ENCODE measurements at regions not wholly inside any gene's neighbourhood (a gene's known extent, or its start where the extent isn't known, plus 50 kb on each side); places are given as distances from the start of the nearest gene placed in this dataset.

DNA sequence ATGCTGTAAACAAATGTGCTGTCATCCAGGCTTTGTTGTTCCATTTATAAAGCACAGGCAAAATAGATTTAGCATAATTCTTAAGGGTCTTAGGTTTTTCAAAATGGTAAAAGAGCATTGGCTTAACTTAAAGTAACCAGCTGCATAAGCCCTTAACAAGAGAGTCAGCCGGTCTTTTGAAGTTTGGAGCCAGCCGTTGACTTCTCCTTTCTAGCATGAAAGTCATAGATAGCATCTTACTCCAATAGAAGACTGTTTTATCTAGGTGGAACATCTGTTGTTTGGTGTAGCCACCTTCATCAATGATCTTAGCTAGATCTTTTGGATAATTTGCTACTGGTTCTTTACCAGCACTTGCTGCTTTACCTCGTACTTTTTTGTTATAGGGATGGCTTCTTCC is 297.5 kb upstream of the DCBLD2 start:
- Mint-ChIP-seq H3K36me3 (ENCODE audit: low read depth) (no peaks in the 10 kb centered on the region), H3K4me1 (no peaks in the 10 kb centered on the region), H3K27ac (no peak overlapping the region), H3K27me3 (no peaks in the 10 kb centered on the region), H3K4me3 (no peak overlapping the region)
- DNase-seq (no peak), ATAC-seq (no peak)
- no peaks in the 10 kb centered on the region for H3K9me3 ChIP-seq (ENCODE audit: control insufficient read depth, low read length, poor library complexity, severe bottlenecking)

DNA sequence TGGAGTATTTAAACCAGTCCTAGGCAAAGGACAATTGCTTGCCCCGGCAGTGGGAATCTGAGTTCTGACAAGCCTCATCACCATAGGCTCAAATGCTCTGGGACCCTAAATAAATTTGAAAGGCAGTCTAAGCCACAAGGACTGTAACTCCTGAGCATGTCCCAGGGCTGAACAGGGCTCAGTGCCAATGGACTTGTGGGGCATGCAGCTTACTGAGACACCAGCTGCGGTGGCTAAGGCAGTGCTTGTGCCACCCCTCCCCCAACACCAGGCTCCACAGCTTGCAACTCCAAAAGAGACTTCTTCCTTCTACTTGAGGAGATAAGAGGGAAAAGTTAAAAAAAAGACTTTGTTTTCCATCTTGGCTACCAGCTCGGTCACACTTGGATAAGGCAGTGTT is 289.7 kb upstream of the DCBLD2 start:
- H3K27me3 Mint-ChIP-seq: no peaks in the 10 kb centered on the region
- H3K36me3 Mint-ChIP-seq (ENCODE audit: low read depth): no peaks in the 10 kb centered on the region
- ATAC-seq: no peak
- no peak overlapping the region for H3K27ac Mint-ChIP-seq
- no peak overlapping the region for H3K4me3 Mint-ChIP-seq
- no peaks in the 10 kb centered on the region for H3K4me1 Mint-ChIP-seq
- H3K9me3 ChIP-seq (ENCODE audit: control insufficient read depth, low read length, poor library complexity, severe bottlenecking): no peaks in the 10 kb centered on the region
- no peak for DNase-seq

DNA sequence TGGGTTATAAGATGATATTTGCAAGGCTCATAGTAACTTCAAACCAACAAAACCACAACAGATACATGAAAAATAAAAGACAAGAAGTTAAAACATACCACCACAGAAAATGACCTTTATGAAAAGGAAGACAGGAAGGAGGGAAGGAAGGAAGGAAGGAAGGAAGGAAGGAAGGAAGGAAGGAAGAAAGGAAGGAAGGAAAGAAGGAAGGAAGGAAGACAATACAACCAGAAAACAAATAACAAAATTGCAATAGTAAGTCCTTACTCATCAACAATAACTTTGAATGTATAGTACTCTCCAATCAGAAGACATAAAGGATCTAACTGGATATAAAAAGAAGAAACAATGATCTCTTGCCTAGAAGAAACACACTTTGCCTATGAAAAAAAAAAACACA is 287.4 kb upstream of the DCBLD2 start:
- no peaks in the 10 kb centered on the region for H3K9me3 ChIP-seq (ENCODE audit: control insufficient read depth, low read length, poor library complexity, severe bottlenecking)
- DNase-seq (no peak), ATAC-seq (no peak)
- H3K4me1 Mint-ChIP-seq: no peaks in the 10 kb centered on the region
- H3K4me3 Mint-ChIP-seq: no peak overlapping the region
- H3K27ac Mint-ChIP-seq: no peak overlapping the region
- H3K36me3 Mint-ChIP-seq (ENCODE audit: low read depth): no peaks in the 10 kb centered on the region
- no peaks in the 10 kb centered on the region for H3K27me3 Mint-ChIP-seq

DNA sequence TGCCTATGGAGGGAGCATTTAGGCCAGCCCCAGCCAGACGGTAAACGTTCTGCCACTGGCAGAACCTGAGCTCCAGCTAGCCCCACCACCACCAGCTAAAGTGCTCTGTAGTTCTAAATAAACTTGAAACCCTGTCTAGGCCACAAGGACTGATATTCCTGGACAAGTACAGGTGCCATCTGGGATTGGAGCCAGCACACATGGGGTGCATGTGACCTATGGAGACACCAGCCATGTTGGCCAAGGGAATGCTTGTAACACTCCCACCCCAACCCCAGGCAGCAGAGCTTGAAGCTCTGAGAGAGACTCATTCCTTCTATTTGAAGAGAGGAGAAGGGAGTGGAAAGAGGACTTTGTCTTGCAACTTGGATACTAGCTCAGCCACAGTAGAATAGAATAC is 284.5 kb upstream of the DCBLD2 start:
- H3K27ac Mint-ChIP-seq: no peak overlapping the region
- no peaks in the 10 kb centered on the region for H3K36me3 Mint-ChIP-seq (ENCODE audit: low read depth)
- DNase-seq (no peak), ATAC-seq (no peak)
- no peak overlapping the region for H3K4me3 Mint-ChIP-seq
- no peaks in the 10 kb centered on the region for H3K9me3 ChIP-seq (ENCODE audit: control insufficient read depth, low read length, poor library complexity, severe bottlenecking)
- H3K4me1 Mint-ChIP-seq: no peaks in the 10 kb centered on the region
- H3K27me3 Mint-ChIP-seq: no peaks in the 10 kb centered on the region

DNA sequence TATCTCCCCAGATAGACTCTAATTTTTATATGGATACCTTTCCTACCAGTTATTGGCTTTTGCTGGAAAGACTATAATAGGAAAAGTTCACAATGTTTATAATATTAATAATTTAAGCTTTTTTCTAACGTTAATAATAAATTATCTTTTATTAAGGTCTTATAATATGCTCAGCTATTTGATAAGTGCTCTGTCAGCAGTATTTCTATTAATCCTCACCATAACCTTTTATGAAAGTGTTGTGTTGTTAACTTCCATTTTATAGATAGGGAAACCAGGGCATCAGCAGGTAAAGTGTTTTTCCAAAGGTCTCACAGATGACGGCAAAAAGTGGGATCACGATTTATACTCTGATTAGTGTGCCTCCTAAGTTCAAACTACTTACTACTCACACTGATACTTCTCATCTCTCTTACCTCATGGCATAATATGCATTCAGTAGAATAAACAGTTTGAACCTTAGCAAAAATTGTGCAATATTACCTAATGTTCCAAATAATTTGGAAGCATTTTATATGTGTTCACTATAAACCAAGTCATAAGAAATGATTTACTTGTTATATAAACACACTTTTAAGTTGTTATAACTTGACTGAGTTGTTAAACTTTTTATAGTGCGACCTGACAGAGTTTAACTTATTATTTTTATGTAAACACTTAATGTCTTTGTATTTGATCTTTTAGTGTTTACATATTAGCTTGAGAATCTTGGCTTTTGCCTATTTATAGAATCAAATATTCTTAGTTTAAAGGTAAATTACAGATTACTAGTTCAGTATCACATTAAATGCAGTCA is 274.9 kb upstream of the DCBLD2 start:
- DNase-seq: no peak
- no peaks in the 10 kb centered on the region for H3K9me3 ChIP-seq (ENCODE audit: control insufficient read depth, low read length, poor library complexity, severe bottlenecking)
- H3K27me3 Mint-ChIP-seq: peaks cover 9% of the 10 kb centered on the region
- no peak overlapping the region for H3K4me3 Mint-ChIP-seq
- no peak overlapping the region for H3K27ac Mint-ChIP-seq
- H3K36me3 Mint-ChIP-seq (ENCODE audit: low read depth): no peaks in the 10 kb centered on the region
- no peak for ATAC-seq
- H3K4me1 Mint-ChIP-seq: no peaks in the 10 kb centered on the region

DNA sequence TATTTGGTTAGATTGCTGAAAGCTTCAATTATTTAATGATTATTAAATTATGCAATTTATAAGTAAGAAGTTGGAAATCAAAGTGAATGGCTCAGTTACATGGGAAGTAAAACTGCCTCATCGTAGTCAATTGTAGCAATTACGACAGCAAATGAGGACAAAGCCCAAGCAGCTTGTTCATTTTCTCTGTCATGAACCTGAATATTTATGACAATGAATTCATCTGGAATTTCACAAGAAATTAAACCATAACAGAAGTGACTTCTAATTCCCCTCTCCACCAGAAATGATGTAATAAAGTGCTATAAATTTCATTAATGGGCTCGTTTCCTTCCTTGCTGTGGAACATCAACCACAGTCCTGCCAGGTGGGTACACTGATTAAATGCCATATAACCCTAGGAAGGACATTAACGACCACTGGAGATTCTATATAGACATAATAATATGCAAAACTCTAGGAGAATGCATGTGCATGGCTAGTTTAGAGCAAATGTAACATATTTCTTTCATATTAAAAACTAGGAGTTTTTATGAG is 273.8 kb upstream of the DCBLD2 start:
- H3K27me3 Mint-ChIP-seq: peaks cover 9% of the 10 kb centered on the region
- no peaks in the 10 kb centered on the region for H3K4me1 Mint-ChIP-seq
- H3K9me3 ChIP-seq (ENCODE audit: control insufficient read depth, low read length, poor library complexity, severe bottlenecking): no peaks in the 10 kb centered on the region
- no peak for ATAC-seq
- no peaks in the 10 kb centered on the region for H3K36me3 Mint-ChIP-seq (ENCODE audit: low read depth)
- no peak for DNase-seq
- H3K27ac Mint-ChIP-seq: no peak overlapping the region
- H3K4me3 Mint-ChIP-seq: no peak overlapping the region

DNA sequence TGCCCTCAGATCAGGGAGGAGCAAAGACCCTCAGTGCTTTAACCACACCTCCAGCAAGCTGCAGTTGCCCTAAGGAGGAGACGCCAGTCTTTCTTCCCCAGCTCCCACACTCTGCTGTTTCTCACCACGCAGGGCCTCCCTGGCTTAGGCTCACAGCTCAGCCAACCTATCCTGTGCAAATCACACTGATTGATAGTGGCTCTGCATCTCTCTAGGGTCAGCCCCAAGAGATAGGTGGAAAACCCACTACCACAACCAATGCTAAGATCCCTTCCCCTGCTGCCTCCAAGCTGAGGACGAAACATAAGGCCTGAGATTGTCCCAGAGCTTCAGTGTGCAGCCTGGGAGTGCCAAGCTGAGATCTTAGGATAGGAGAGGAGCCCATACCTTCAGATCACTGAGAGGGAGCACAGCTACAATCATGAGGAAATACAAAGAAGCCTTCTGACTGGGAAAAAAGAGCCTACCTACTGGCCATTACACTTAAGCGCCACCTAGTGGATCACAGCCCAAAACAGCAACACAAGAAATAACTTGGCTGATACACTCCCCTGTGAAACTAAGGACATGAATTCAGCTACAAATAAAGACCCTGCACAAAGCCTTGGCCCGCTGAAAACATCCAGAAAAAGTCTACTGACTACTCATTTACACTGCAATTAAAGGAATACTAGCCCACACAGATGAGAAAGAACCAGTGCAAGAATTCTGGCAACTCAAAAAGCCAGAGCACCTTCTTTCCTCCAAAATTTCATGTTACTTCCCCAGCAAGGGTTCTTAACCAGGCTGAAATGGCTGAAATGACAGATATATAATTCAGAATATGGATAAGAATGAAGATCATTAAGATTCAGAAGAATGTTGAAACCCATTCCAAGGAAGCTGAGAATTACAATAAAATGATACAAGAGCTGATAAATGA is 271.5 kb upstream of the DCBLD2 start:
- Mint-ChIP-seq H3K36me3 (ENCODE audit: low read depth) (no peaks in the 10 kb centered on the region), H3K4me3 (no peak overlapping the region), H3K4me1 (no peaks in the 10 kb centered on the region), H3K27ac (no peak overlapping the region), H3K27me3 (peaks cover 9% of the 10 kb centered on the region)
- no peak for DNase-seq
- ATAC-seq: no peak
- H3K9me3 ChIP-seq (ENCODE audit: control insufficient read depth, low read length, poor library complexity, severe bottlenecking): no peaks in the 10 kb centered on the region

DNA sequence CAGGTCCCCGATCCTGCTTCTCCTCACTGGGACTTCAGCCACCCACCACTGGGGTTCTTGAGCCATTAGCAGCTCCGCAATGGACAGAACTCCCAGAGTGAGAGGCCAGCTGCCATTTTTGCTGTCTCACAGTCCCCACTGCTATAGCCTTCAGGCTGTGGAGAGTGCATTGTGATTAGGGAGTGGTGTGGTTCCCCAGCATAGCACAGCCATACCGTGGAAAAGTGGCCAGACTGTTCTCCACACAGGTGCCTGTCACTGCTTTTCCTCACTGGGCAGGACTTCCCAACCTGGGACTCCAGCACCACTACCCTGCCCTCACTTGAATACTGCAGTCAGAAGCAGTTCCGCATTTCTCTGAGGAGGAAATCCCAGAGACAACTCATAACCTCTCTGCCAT is 270.3 kb upstream of the DCBLD2 start:
- peaks cover 9% of the 10 kb centered on the region for H3K27me3 Mint-ChIP-seq
- DNase-seq (no peak), ATAC-seq (no peak)
- no peaks in the 10 kb centered on the region for H3K36me3 Mint-ChIP-seq (ENCODE audit: low read depth)
- no peak overlapping the region for H3K4me3 Mint-ChIP-seq
- no peak overlapping the region for H3K27ac Mint-ChIP-seq
- no peaks in the 10 kb centered on the region for H3K9me3 ChIP-seq (ENCODE audit: control insufficient read depth, low read length, poor library complexity, severe bottlenecking)
- no peaks in the 10 kb centered on the region for H3K4me1 Mint-ChIP-seq

DNA sequence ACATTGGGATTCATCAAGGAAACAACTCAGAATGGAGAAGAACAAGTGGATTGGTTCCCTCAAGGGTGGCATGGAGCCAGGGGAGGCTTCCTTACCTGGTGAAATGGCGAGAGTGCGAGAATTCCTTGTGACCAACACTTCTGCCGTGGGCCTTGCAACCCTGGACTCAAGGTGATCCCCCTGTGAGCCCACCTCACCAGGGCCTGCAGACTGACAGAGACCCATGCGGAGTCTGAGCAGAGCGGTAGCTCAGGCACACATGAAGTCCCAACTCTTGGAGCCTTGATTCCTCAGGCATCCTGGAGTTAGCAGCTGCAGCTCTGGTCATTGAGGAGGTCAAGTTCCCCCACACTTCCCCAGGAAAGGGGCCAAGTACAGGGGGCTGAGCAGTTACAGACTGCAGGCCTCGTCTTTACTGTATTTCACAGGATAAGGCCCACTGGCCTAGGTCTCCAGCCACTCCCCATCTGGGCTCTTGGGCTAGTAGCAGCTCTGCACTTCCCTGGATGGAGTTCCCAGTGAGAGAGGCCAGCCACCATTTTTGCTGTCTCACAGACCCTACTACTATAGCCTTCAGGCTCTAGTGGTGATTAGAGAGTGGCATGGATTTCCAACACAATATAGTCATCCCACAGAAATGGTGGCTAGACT is 269.5 kb upstream of the DCBLD2 start:
- Mint-ChIP-seq H3K27ac (no peak overlapping the region), H3K27me3 (peaks cover 9% of the 10 kb centered on the region), H3K4me1 (no peaks in the 10 kb centered on the region), H3K36me3 (ENCODE audit: low read depth) (no peaks in the 10 kb centered on the region), H3K4me3 (no peak overlapping the region)
- H3K9me3 ChIP-seq (ENCODE audit: control insufficient read depth, low read length, poor library complexity, severe bottlenecking): no peaks in the 10 kb centered on the region
- ATAC-seq (no peak), DNase-seq (no peak)

DNA sequence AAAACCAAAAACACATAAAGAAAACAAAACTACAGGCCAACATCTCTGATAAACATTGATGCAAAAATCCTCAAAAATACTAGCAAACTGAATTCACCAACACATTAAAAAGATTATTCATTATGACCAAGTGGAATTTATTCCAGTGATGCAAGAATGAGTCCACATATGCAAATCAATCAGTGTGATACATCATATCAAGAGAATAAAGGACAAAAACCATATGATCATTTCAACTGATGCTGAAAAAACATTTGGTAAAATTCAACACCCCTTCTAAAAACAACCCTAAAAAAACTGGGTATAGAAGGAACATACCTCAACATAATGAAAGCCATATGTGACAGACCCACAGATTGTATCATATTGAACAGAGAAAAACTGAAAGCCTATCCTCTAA is 265.6 kb upstream of the DCBLD2 start:
- Mint-ChIP-seq H3K4me3 (no peak overlapping the region), H3K4me1 (no peaks in the 10 kb centered on the region), H3K36me3 (ENCODE audit: low read depth) (no peaks in the 10 kb centered on the region), H3K27ac (no peak overlapping the region), H3K27me3 (no peaks in the 10 kb centered on the region)
- DNase-seq (no peak), ATAC-seq (no peak)
- H3K9me3 ChIP-seq (ENCODE audit: control insufficient read depth, low read length, poor library complexity, severe bottlenecking): no peaks in the 10 kb centered on the region

DNA sequence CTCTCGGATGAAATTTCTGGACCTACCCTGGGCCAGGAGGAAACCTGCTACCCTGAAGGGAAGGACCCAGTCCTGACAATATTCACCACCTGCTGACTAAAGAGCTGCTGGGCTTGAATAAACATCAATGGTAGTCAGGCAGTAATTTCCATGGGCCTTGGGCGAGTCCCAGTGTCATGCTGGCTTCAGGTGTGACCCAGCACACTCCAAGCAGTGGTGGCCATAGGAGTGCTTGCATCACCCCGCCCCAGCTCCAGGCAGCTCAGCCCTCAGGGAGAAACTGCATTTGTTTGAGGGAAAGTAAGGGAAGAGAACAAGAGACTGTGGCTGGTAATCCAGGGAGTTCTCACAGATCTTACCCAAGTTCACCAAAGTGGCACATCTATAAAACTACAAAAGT is 261.8 kb upstream of the DCBLD2 start:
- Mint-ChIP-seq H3K27ac (no peak overlapping the region), H3K4me3 (no peak overlapping the region), H3K36me3 (ENCODE audit: low read depth) (no peaks in the 10 kb centered on the region), H3K27me3 (no peaks in the 10 kb centered on the region), H3K4me1 (no peaks in the 10 kb centered on the region)
- no peaks in the 10 kb centered on the region for H3K9me3 ChIP-seq (ENCODE audit: control insufficient read depth, low read length, poor library complexity, severe bottlenecking)
- DNase-seq: no peak
- ATAC-seq: no peak

DNA sequence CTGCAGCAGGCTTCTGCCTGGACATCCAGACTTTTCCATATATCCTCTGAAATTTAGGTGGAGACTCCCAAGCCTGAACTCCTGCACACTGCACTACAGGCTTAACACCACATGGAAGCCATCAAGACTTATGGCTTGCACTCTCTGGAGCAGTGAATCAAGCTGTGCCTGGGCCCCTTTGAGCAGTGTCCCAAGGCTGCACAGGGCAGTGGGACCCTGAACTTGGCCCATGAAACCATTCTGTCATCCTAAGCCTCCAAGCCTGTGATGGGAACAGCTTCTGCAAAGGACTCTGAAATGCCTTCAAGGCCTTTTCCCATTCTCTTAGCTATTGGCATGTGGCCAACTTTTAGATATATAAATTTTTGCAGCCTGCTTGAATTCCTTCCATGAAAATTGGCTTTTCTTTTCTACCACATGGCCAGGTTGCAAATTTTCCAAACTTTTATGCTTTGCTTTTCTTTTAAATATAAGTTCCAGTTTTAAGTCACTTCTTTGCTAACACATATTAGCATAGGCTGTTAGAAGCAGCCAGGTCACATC is 257.8 kb upstream of the DCBLD2 start:
- no peaks in the 10 kb centered on the region for H3K36me3 Mint-ChIP-seq (ENCODE audit: low read depth)
- ATAC-seq: no peak

DNA sequence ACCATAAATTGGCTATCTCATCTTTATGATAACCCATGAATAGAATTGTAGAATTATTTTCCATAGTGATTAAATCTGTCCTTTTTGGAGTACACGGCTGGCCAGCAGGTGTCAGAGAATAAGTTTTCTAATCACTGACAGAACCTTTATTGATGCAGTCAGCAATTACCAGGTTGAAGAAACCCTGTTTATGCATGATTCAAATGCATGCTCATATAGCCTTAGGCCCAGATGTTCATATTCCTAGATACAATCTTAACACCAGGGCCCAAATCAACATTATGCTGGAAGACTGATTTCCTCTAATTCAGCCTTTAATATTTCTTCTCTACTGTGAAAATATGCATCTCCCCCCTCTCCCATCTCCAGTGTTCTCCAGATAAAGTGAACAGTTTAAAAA is 243.5 kb upstream of the DCBLD2 start:
- ATAC-seq: no peak
- DNase-seq: no peak
- no peaks in the 10 kb centered on the region for H3K9me3 ChIP-seq (ENCODE audit: control insufficient read depth, low read length, poor library complexity, severe bottlenecking)
- H3K27me3 Mint-ChIP-seq: no peaks in the 10 kb centered on the region
- no peaks in the 10 kb centered on the region for H3K4me1 Mint-ChIP-seq
- H3K4me3 Mint-ChIP-seq: no peak overlapping the region
- H3K27ac Mint-ChIP-seq: no peak overlapping the region
- H3K36me3 Mint-ChIP-seq (ENCODE audit: low read depth): no peaks in the 10 kb centered on the region

More for the DNA sequence above, 257.8 kb upstream of the DCBLD2 start:
- DNase-seq: no peak
- H3K27ac Mint-ChIP-seq: no peak overlapping the region
- peaks cover 4% of the 10 kb centered on the region for H3K9me3 ChIP-seq (ENCODE audit: control insufficient read depth, low read length, poor library complexity, severe bottlenecking)
- H3K27me3 Mint-ChIP-seq: no peaks in the 10 kb centered on the region
- H3K4me1 Mint-ChIP-seq: no peaks in the 10 kb centered on the region
- no peak overlapping the region for H3K4me3 Mint-ChIP-seq

All from T-helper 17 cell (primary cell).